DMS53 (cell line): ENCODE measurements at regions not wholly inside any gene's neighbourhood (a gene's known extent, or its start where the extent isn't known, plus 50 kb on each side); places are given as distances from the start of the nearest gene placed in this dataset.
"Not testable (repeated sequence)": the region's sequence is repeated elsewhere in the genome, so short reads cannot be mapped to it uniquely, and the experiment has no call there.

ENCODE experiments used
- DNase-seq: peaks from one replicate; lab custom pipeline; 2025; lab: John Stamatoyannopoulos, UW

DNA sequence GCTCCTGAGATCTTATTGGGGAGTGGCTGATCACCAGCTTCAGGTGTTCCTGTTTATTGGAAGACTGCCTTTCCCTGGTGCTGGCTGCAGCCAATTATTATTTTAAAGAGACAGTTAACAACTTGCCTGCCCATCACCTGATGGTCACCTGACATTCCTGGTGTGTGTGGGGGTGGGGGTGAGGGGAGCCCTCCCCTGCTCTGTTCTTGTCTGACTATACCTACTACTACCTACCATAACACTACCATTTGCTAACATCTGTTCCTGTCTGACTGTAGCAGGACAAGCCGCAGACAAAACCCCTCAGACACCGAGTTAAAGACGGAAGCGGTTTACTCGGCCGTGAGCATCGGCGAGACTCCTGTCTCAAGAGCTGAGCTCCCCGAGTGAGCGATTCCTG is 54.9 kb upstream of the NBPF3 start:
- no peak for DNase-seq

DNA sequence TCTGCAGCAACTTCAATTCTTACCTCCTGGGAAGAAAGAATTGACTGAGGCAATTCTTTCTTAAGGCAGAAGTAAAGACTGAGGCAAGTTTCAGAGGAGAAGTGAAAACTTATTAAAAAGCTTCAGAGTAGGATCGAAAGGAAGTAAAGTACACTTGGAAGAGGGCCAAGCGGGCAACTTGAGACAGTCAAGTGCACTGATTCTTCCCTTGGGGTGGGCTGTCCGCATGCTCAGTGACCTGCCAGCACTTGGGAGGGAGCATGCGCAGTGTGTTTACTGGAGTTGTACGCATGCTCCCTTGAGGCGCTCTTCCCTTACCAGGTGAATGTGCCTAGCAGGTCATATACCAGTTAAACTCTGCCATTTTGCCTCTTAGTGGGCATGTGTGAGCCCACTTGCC is 55.3 kb upstream of the NBPF3 start:
- DNase-seq, result no peak

DNA sequence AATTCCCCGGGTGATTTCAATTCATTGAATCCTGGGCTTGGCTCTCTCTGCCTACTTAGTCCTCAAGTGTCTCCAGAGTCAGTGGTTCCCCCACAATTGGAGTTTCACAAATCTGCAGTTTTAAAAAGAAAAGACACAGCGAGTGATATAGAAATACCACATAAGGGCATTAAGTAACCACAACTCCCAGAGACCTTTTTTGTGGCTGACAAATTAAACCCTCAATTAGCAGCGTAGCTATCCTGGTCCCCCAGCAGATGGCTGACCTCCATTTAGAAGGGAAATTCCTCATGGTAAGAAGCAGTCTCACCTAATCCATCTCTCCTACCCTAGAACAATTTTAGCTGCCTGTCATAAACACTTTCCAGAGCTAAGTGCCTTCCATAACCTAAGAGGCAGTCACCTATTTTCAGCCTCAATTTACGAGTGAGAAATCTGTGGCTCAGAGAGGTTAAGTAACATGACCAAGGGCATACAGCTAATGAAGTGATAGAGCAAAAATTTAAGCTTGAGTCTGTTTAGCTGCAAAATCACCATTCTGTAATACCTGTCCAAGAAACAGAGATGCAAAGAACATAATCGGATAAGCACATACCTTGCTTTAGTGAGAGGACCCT is 56.0 kb upstream of the NBPF3 start:
- DNase-seq, result no peak

DNA sequence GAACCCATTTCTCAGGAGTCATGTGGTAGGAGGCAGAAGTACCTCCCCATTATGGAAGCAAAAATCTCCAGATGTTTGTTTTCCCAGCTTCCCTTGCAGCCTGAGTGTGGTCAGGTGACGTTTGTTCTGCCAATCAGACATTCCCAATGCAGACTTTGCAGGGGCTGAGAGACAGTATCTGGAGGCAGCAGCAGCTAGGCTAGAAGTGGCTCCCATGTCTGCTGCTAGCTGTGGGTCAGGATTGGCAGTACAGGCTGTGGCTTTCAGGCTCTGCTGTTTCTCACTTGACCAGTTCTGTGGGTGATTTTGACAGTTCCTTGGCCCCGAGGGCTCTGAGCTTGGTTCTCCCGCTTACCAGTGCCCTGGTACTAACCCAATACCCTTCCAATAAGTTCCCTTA is 58.6 kb upstream of the NBPF3 start:
- no peak for DNase-seq

GRCh38 chr1:21380147-21380546 is 59.8 kb upstream of the NBPF3 start:
- not testable (repeated sequence) for DNase-seq

- DNase-seq, result peak; percentile 36
Measured at GRCh38 chr1:21379571-21379970, 60.4 kb upstream of the NBPF3 start.

DNA sequence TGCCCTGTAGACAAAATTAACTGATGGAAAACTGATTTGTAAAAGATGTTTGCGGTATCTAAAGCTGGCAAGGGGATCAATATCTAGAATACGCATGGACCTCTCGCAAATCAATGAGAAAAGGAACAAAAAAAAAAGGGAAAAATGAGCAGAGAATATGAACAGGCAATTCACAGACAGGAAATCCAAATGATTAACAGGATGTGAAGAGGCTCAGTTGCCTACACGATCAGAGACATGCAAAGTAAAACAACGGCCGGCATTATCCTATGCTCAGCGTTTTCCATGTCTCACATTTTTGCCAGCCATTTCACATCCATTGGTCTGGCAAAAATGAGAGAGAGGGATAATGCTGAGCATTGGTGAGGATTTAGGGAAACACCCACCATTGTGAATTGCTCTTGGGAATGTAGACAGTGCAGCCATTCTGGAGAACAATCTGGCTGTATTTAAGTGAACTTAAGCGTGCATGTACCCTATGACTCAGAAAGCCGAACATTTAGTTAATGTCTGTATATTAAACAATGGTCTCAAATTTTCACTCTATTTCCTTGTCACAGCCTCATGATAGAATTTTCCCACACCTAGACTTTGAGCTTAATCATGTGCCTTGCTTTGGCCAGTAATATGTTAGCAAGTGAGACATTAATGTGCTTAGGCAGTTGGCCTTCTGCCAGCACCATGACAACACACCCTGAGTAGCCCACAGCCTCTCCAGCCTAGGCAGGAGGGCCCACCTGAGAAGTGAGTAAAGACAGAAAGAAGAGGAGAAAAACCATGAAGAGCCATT is 61.0 kb upstream of the NBPF3 start:
- peak; percentile 68 for DNase-seq

DNA sequence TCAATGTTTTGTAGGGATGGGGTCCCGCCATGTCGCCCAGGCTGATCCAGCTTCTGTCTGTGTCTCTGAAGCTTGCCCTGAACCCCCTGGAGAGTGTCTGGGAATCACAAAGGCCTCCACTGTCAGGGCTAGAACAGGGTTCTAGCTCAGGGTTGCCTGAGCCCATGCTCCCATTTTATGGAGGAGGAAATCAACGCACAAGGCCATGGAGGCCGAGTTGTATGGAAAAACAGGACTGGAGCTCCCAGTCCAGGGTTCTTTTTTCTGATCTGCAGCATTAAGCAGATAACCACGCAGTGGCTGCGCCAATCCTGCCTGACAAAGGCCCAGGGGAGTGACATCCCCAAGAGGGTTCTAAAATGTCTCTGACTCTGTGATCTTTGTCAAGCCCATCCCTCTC is 67.6 kb upstream of the NBPF3 start:
- DNase-seq, result no peak

DNA sequence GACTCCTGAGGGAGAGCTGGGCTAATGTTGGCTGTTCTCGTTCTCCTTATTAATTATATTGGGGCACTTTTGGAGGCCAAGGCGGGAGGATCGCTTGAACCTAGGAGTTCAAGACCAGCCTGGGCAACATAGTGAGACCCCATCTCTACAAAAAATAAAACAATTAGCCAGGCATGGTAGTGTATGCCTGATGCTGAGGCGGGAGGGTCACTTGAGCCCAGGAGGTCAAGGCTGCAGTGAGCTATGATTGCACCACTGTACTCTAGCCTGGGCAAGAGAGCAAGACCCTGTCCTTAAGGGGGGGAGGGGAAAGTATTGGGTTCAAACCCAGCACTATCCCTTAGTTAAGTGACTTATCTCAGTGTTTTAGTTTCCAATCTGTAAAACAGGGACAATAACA is 70.0 kb upstream of the NBPF3 start:
- no peak for DNase-seq

DNA sequence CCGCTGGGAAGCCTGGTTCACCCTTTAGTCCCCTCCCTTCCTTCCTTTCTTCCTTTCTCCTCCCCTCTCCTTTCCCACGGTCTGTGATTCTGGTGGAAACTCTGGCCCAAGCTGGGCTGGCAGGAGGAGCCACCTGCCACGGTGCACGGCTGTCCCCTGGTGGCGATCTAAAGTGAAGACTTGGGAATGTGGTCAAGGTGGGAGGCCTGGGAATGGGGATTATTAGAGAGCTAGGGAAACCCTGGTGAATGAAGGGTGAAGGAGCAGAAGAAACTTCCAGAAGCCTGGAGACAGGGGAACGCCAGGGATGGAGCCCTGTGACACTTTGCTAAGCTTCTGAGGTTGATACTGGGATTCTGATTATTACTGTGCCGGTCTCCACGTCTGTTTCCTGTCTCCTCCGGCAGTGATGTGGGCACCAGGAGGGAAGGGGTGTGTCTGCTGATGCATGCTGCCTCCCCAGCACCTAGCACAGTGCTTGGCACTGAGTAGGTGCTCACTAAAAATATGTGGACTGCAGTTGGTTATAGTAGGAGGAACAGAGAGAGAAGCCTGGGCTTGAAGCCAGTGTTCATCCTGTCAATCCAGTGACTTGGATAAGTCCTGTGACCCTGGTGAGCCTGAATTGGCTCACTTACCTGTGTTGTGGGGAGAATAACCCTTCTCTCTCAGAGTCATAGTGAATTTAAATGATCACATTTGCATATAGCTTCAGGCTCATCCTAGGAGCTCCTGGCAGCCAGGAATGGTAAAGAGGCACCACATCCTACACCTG is 71.2 kb upstream of the NBPF3 start:
- DNase-seq, result peak; percentile 90

DNA sequence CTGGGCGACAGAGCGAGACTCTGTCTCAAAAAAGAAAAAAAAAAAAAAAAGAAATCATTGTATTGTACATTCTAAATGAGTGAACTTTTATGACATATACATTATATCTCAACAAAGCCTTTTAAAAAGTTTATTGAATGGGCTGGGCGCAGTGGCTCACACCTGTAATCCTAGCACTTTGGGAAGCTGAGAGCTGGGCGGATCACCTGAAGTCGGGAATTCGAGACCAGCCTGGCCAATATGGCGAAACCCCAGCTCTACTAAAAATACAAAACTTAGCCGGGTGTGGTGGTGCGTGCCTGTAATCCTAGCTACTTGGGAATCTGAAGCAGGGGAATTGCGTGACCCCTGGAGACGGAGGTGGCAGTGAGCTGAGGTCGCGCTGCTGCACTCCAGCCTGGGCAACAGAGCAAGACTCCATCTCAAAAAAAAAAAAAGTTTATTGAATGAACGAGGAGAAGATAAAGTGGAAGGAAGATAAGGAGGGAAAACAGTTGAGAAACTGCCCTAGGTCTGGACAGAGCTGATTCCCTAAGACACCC is 71.9 kb upstream of the NBPF3 start:
- DNase-seq, result not testable (repeated sequence)

- DNase-seq, result no peak
Measured at GRCh38 chr1:21366288-21366687, 73.6 kb upstream of the NBPF3 start.

DNA sequence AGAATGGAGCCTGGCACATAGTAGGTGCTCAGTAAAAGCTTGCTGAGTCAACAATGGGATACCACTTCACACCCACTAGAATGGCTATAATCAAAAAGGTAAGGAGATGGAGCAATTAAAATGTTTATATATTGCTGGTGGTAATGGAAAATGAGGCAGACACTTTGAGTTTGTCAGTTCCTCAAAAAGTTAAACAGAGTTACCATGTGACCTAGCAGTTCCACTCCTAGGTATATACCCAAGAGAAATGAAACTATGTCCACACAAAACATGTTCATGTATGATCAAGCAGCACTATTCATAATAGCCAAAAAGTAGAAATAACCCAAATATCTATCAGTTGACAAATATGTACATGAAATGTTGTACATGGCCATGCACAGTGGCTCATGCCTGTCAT is 74.8 kb upstream of the ECE1 start:
- DNase-seq, result no peak

DNA sequence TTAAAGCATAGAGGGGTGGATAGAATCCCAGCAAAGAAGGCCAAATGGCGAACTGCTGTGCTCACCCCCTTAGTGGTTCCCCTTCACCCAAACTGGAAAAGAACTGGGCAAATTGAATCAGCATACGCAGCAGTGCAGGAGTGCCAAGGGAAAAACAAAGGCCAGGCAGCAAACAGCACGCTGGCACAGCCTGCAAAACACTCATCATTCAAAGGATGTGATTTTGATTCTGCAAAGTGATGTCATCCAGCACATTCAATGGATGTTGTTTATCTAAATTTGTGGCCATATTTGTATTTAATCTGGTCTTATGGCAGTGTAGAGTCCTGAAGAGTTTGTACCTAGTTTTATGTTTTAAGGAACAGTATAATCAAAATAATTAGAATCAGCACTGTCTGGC is 71.8 kb upstream of the ECE1 start:
- no peak for DNase-seq

GRCh38 chr1:21361506-21361905 is 71.2 kb upstream of the ECE1 start:
- DNase-seq, result no peak

GRCh38 chr1:21357161-21357560 is 66.9 kb upstream of the ECE1 start:
- no peak for DNase-seq

- DNase-seq, result peak; percentile 44
Measured at GRCh38 chr1:21355956-21356355, 65.7 kb upstream of the ECE1 start.

GRCh38 chr1:21352586-21352985 is 62.3 kb upstream of the ECE1 start:
- no peak for DNase-seq

GRCh38 chr1:21351901-21352300 is 61.6 kb upstream of the ECE1 start:
- no peak for DNase-seq

DNA sequence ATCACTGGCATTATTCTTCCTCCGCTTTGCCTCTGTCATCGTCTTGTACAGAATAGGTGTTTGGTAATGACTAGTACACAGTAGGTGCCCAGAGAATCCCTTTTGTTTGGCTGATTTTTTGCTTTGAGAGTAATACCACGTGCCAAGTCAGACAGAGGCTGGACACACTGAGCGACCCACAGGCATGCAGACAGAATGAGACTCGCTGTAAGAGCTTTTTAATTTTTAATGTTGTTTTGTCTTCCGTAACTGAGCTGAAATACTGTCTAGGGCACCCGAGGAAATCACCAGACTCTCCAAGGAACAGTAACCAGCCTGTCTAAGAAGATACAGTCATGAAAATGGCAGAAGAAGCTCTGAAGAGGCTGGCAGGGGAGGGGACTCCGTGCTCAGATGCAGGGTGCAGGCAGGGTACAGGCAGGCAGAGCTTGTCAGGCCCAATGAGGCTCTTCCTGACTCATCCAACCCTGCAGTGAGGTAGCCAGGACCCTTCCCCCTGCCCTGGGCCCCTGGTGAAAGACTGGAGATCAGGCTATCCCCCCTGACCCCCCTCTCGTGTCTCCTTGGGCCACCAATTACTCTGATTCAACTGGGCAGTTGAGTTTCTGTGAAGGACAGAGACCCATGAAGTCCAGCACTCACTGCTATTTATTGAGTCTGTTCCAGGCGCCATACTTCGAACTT is 60.1 kb upstream of the ECE1 start:
- no peak for DNase-seq

DNA sequence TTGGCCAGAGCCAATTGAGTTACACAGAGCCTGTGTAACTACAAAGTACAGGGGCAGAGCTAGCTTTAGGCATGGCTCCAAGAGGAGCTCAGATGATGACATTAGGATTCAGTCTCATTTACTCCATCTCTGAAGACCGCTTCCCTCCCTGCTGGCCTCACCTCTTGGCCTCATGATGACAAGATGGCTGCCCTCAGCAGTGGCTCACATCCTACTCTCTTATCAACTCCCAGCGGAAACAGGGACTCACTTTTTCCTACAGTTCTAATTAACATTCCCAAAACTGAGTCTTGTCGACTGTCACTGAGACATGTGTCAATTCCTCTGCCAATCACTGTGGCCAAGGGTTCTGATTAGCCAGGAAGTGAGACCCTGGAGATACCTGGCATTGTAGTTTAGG is 59.4 kb upstream of the ECE1 start:
- no peak for DNase-seq

GRCh38 chr1:21347072-21347581 is 56.9 kb upstream of the ECE1 start:
- no peak for DNase-seq
